GM19328 (cell line): ENCODE measurements at regions not wholly inside any gene's neighbourhood (a gene's known extent, or its start where the extent isn't known, plus 50 kb on each side); places are given as distances from the start of the nearest gene placed in this dataset.

Experiments
- ATAC-seq: cut with Tn5 transposase; IDR thresholded peaks from one replicate; pipeline ENCODE4 v1.9.1; 2021; ENCODE audit warnings: mild to moderate bottlenecking, moderate library complexity; ENCODE audit not compliant: unreplicated experiment

GRCh38 chr2:22769497-22769896 is 615.5 kb upstream of the KLHL29 start:
- ATAC-seq: no peak

GRCh38 chr2:22784566-22784965 is 600.4 kb upstream of the KLHL29 start:
- ATAC-seq: no peak

GRCh38 chr2:22786817-22787216 is 598.2 kb upstream of the KLHL29 start:
- ATAC-seq: no peak

GRCh38 chr2:22787745-22788144 is 597.2 kb upstream of the KLHL29 start:
- no peak for ATAC-seq

- ATAC-seq: no peak
Observed at GRCh38 chr2:22788749-22789327, 596.1 kb upstream of the KLHL29 start.

GRCh38 chr2:22795287-22795866 is 589.6 kb upstream of the KLHL29 start:
- ATAC-seq: no peak

- ATAC-seq: no peak
Observed at GRCh38 chr2:22798386-22798785, 586.6 kb upstream of the KLHL29 start.

GRCh38 chr2:22800412-22800811 is 584.6 kb upstream of the KLHL29 start:
- no peak for ATAC-seq

- no peak for ATAC-seq
Observed at GRCh38 chr2:22801071-22801470, 583.9 kb upstream of the KLHL29 start.

GRCh38 chr2:22801970-22802369 is 583.0 kb upstream of the KLHL29 start:
- no peak for ATAC-seq

GRCh38 chr2:22807872-22808271 is 577.1 kb upstream of the KLHL29 start:
- no peak for ATAC-seq

GRCh38 chr2:22810602-22811001 is 574.4 kb upstream of the KLHL29 start:
- no peak for ATAC-seq

- no peak for ATAC-seq
Observed at GRCh38 chr2:22812065-22812680, 572.8 kb upstream of the KLHL29 start.

- no peak for ATAC-seq
Observed at GRCh38 chr2:22817197-22817596, 567.8 kb upstream of the KLHL29 start.

GRCh38 chr2:22821458-22821857 is 563.5 kb upstream of the KLHL29 start:
- ATAC-seq: no peak

GRCh38 chr2:22822835-22823234 is 562.1 kb upstream of the KLHL29 start:
- ATAC-seq: no peak

GRCh38 chr2:22824618-22825017 is 560.4 kb upstream of the KLHL29 start:
- no peak for ATAC-seq

GRCh38 chr2:22826703-22827102 is 558.3 kb upstream of the KLHL29 start:
- ATAC-seq: no peak

GRCh38 chr2:22829791-22830190 is 555.2 kb upstream of the KLHL29 start:
- ATAC-seq: no peak

GRCh38 chr2:22832196-22832595 is 552.8 kb upstream of the KLHL29 start:
- no peak for ATAC-seq

- ATAC-seq: no peak
Observed at GRCh38 chr2:22838461-22838860, 546.5 kb upstream of the KLHL29 start.

GRCh38 chr2:22842205-22842869 is 542.6 kb upstream of the KLHL29 start:
- ATAC-seq: no peak
